ENCODE measurements at regions not wholly inside any gene's neighbourhood (a gene's known extent, or its start where the extent isn't known, plus 50 kb on each side); places are given as distances from the start of the nearest gene placed in this dataset.

DNA sequence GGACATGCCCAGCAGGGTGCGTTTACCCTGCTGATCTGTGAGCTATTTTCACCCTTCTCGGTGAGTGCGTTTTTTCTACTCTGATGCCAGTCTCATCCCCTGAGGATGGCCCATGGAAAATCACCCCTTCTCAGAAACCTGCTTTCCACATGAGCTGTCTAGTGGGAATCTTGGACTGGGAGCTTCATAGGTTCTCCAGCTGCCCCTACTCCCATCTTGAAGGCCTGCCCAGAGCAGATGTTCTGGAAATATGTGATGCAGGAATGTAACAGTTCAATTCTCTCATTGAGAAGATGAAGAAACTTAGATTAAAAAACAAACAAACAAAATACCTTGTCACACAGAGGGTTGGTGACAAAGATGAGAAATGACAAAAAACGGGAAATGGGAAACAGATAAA lies 146.9 kb upstream of the RAB11FIP2 start:
- TF ChIP-seq EP300 (IDR thresholded peaks at IDR 0.05), result no peak
- TF ChIP-seq MYC (IDR thresholded peaks at IDR 0.05; ENCODE audit: borderline replicate concordance, low read length), result no peak
- no peak for TF ChIP-seq TP53 (CRISPR knock-in tag; IDR thresholded peaks at IDR 0.05)
- TF ChIP-seq CTCF (IDR thresholded peaks at IDR 0.05), result no peak
- no peak for TF ChIP-seq CHD4 (IDR thresholded peaks at IDR 0.05; ENCODE audit: borderline replicate concordance)
- TF ChIP-seq HOXA7 (CRISPR knock-in tag; IDR thresholded peaks at IDR 0.05), result no peak
- no peak for TF ChIP-seq POLR2A (IDR thresholded peaks at IDR 0.05; ENCODE audit: low read length)
- no peak for TF ChIP-seq RAD21 (conservative IDR thresholded peaks at IDR 0.05 in 1 of 2, IDR thresholded peaks at IDR 0.05 in 1 of 2)
